Common myeloid progenitor, CD34-positive (primary cell): ENCODE measurements at regions not wholly inside any gene's neighbourhood (a gene's known extent, or its start where the extent isn't known, plus 50 kb on each side); places are given as distances from the start of the nearest gene placed in this dataset.

ENCODE experiments used
- CTCF ChIA-PET: fragments of 350-600 bp; sonication (Branson Sonifier 250); formaldehyde crosslinking; loops from one replicate; lab custom pipeline; 2021; ENCODE audit warnings: antibody characterized with exemption; lab: Charles Lee
- POLR2A ChIA-PET: fragments of 350-600 bp; sonication (Branson Sonifier 250); formaldehyde crosslinking; loops from one replicate; lab custom pipeline; 2021; ENCODE audit warnings: antibody characterized with exemption; lab: Charles Lee
- DNase-seq, 3 donors: peaks; one replicate each; pipeline versions ENCODE4 v3.0.0 to v3.0.0-alpha.2; 2013
- H3K27ac ChIP-seq, 2 experiments: 1 replicate in 1 of 2; 2 replicates in 1 of 2; pipeline ENCODE4 v1.7.0; 2013; ENCODE audit warnings: inconsistent platforms in 2 of 2, low read length in 2 of 2, mild to moderate bottlenecking in 2 of 2, low read depth in 1 of 2, moderate library complexity in 1 of 2; ENCODE audit not compliant: severe bottlenecking in 2 of 2, insufficient read depth in 1 of 2, poor library complexity in 1 of 2
- H3K27me3 ChIP-seq, 5 experiments: replicated peaks in 2 of 5; 1 replicate in 3 of 5; 2 replicates in 2 of 5; pipeline versions ENCODE4 v1.6.1 to v1.7.0; 2013; ENCODE audit warnings: low read length in 4 of 5, mild to moderate bottlenecking in 2 of 5, moderate library complexity in 2 of 5, inconsistent platforms in 1 of 5; ENCODE audit not compliant: insufficient read depth in 5 of 5, control insufficient read depth in 4 of 5
- H3K36me3 ChIP-seq, 4 experiments: 1 replicate in 2 of 4; 2 replicates in 2 of 4; pipeline versions ENCODE4 v1.6.1 to v1.7.0; 2013; ENCODE audit warnings: low read length in 3 of 4, control low read depth in 1 of 4, mild to moderate bottlenecking in 1 of 4; ENCODE audit not compliant: control insufficient read depth in 4 of 4, insufficient read depth in 4 of 4
- H3K4me1 ChIP-seq, 4 experiments: 1 replicate in 3 of 4; 2 replicates in 1 of 4; pipeline versions ENCODE4 v1.6.1 to v1.7.1; 2013; ENCODE audit warnings: low read length in 3 of 4, mild to moderate bottlenecking in 3 of 4, control low read depth in 1 of 4, inconsistent platforms in 1 of 4, moderate library complexity in 1 of 4; ENCODE audit not compliant: control insufficient read depth in 4 of 4, insufficient read depth in 4 of 4; ENCODE audit errors: control extremely low read depth in 1 of 4
- H3K4me3 ChIP-seq, 7 experiments: 1 replicate in 4 of 7; 2 replicates in 3 of 7; pipeline versions ENCODE4 v1.5.1 to v1.7.0; 2013; ENCODE audit warnings: mild to moderate bottlenecking in 7 of 7, low read length in 6 of 7, moderate library complexity in 6 of 7, inconsistent platforms in 2 of 7, low read depth in 2 of 7, control low read depth in 1 of 7; ENCODE audit not compliant: insufficient read depth in 4 of 7, control insufficient read depth in 1 of 7; ENCODE audit errors: extremely low read depth in 1 of 7
- H3K9me3 ChIP-seq, 5 experiments: 1 replicate in 4 of 5; 2 replicates in 1 of 5; pipeline versions ENCODE4 v1.6.1 to v1.7.1; 2013; ENCODE audit warnings: low read length in 4 of 5, mild to moderate bottlenecking in 2 of 5, inconsistent platforms in 1 of 5, low read depth in 1 of 5, moderate library complexity in 1 of 5; ENCODE audit not compliant: control insufficient read depth in 4 of 5, insufficient read depth in 2 of 5; ENCODE audit errors: control extremely low read depth in 1 of 5
- WGBS: methylation state at CpG from one replicate; pipeline ENCODE4 v1.1.5; 2013; ENCODE audit not compliant: insufficient coverage; 5-methylcytosine and 5-hydroxymethylcytosine counted together

- ChIA-PET CTCF (no interaction called here), POLR2A (no interaction called here)
- H3K9me3 ChIP-seq: peaks cover 0 to 10% (median 0%) of the 10 kb centered on the region in 5 experiments
- H3K4me1 ChIP-seq: no peaks in the 10 kb centered on the region
- no peak overlapping the region for H3K4me3 ChIP-seq
- peak in 2 of 3 donors; percentile 15 to 31 for DNase-seq
- H3K36me3 ChIP-seq: no peaks in the 10 kb centered on the region
- WGBS: 52% methylated on average over 13 of the region's 15 CpGs
- no peak overlapping the region for H3K27ac ChIP-seq
- H3K27me3 ChIP-seq: peaks cover 0 to 52% (median 15%) of the 10 kb centered on the region in 5 experiments
Measured at GRCh38 chr13:111461445-111462149, 141.2 kb downstream of the TEX29 start.

- no peaks in the 10 kb centered on the region for H3K4me1 ChIP-seq
- H3K9me3 ChIP-seq: peaks cover 0 to 6% (median 0%) of the 10 kb centered on the region in 5 experiments
- DNase-seq: no peak
- WGBS: 94% methylated on average over 12 of the region's 14 CpGs
- H3K27ac ChIP-seq: no peak overlapping the region
- H3K27me3 ChIP-seq: peaks cover 0 to 54% (median 15%) of the 10 kb centered on the region in 5 experiments
- H3K4me3 ChIP-seq: no peak overlapping the region
- POLR2A ChIA-PET: no interaction called here
- CTCF ChIA-PET: interaction anchor here (1.2 kb wide), 1 partner anchor 982 kb away, joined by 3 read pairs; no protein-coding TSS in a partner anchor
- no peaks in the 10 kb centered on the region for H3K36me3 ChIP-seq
Measured at GRCh38 chr13:111462221-111462764, 141.9 kb downstream of the TEX29 start.

DNA sequence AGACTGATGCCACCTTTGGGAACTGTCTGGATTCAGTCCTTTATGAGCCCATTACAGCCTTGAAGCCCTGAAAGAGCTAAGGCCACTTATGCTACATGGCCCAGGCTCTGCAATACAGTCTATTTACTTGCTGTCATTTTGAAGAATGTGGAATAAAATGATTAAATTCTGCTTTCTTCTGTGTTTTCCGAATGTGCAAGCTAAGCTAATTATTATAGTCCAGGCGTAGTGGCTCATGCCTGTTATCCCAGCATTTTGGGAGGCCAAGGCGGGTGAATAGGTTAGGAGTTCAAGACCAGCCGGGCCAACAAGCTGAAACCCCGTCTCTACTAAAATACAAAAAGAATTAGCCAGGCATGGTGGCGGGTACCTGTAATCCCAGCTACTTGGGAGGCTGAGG is 142.5 kb downstream of the TEX29 start:
- peaks cover 0 to 60% (median 15%) of the 10 kb centered on the region in 5 experiments for H3K27me3 ChIP-seq
- H3K27ac ChIP-seq: no peak overlapping the region
- H3K9me3 ChIP-seq: peaks cover 0 to 6% (median 0%) of the 10 kb centered on the region in 5 experiments
- no peak for DNase-seq
- POLR2A ChIA-PET: no interaction called here
- no peak overlapping the region for H3K4me3 ChIP-seq
- CTCF ChIA-PET: interaction anchor here (1.2 kb wide), 1 partner anchor 982 kb away, joined by 3 read pairs; no protein-coding TSS in a partner anchor
- no peaks in the 10 kb centered on the region for H3K4me1 ChIP-seq
- H3K36me3 ChIP-seq: no peaks in the 10 kb centered on the region
- 97% methylated on average over 2 of the region's 6 CpGs for WGBS

DNA sequence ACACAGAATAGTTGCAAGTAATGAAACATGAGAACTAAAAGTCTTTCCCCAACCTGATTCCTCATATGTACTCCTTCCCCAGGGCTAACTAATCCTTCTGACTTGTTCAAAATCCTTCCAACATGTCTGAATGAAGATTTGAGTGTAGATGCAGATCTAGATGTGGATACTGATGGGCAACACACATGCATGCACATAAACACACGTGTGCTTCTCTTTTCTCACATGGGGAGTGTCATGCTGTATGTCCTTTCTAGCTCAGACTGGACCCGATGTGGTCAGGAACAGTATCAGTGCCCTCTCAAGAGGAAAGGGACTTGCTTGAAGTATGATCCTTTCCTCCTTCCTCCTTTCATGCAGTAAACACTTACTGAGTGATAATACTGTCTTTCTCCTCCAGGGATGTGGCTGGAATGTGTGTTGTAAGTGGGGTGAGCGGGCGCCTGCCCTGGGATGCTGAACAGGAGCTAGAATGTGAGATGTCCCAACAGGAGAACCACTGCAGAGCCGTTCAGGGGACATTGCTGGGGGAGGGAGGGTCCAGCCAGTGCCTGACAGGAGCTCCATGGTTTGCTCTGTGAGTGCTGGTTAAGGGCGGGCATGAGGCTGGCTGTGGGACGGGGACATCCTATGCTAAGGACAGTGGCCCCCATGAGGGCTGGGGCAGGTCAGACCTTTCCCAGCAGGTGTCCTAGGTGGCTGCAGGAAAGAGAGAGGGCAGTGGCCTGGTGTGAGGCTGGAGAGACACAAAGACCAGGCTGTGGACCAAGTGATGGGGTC is 146.9 kb downstream of the TEX29 start:
- Histone ChIP-seq H3K36me3 (no peaks in the 10 kb centered on the region), H3K27me3 (peaks cover 0 to 49% (median 10%) of the 10 kb centered on the region in 5 experiments), H3K4me1 (no peaks in the 10 kb centered on the region), H3K4me3 (no peak overlapping the region), H3K27ac (no peak overlapping the region), H3K9me3 (peaks cover 0 to 6% (median 0%) of the 10 kb centered on the region in 5 experiments)
- POLR2A ChIA-PET: no interaction called here
- WGBS: 91% methylated on average over 7 of the region's 7 CpGs
- no peak for DNase-seq
- CTCF ChIA-PET: no interaction called here

- peaks cover 0 to 6% (median 0%) of the 10 kb centered on the region in 5 experiments for H3K9me3 ChIP-seq
- POLR2A ChIA-PET: no interaction called here
- peaks cover 0 to 39% (median 10%) of the 10 kb centered on the region in 5 experiments for H3K27me3 ChIP-seq
- DNase-seq: no peak
- WGBS: 98% methylated on average over 16 of the region's 23 CpGs
- CTCF ChIA-PET: no interaction called here
- H3K4me3 ChIP-seq: no peak overlapping the region
- H3K4me1 ChIP-seq: no peaks in the 10 kb centered on the region
- H3K36me3 ChIP-seq: no peaks in the 10 kb centered on the region
- no peak overlapping the region for H3K27ac ChIP-seq
Measured at GRCh38 chr13:111468037-111468959, 147.9 kb downstream of the TEX29 start.

DNA sequence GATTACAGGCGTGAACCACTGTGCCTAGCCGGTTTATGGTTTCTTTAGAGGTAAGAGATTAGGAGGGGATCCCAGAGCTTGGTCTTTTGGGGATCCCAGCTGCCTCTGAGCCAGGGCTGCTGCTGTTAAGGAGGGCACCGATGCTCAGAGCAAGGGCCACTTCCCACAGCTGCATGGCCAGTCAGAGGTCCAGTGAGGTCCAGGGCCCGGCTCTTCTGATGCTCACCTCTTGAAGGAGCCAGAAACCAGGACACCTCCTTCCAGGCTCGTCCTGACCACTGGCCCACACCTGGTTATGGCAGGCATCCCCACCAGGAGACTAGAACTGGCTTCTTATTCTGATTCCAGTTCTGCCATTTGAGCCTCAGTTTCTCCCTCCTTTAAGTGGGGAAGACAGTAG is 149.0 kb downstream of the TEX29 start:
- DNase-seq: no peak
- POLR2A ChIA-PET: no interaction called here
- 83% methylated on average over 3 of the region's 5 CpGs for WGBS

More for the DNA sequence above, 149.0 kb downstream of the TEX29 start:
- no peaks in the 10 kb centered on the region for H3K4me1 ChIP-seq
- H3K27me3 ChIP-seq: peaks cover 0 to 29% (median 5%) of the 10 kb centered on the region in 5 experiments
- peaks cover 0 to 6% (median 0%) of the 10 kb centered on the region in 5 experiments for H3K9me3 ChIP-seq
- no peak overlapping the region for H3K27ac ChIP-seq
- CTCF ChIA-PET: no interaction called here
- H3K4me3 ChIP-seq: no peak overlapping the region
- no peaks in the 10 kb centered on the region for H3K36me3 ChIP-seq
